GM15510 (cell line): ENCODE measurements at regions not wholly inside any gene's neighbourhood (a gene's known extent, or its start where the extent isn't known, plus 50 kb on each side); places are given as distances from the start of the nearest gene placed in this dataset.

Source experiments
- POLR2A ChIP-seq: IDR thresholded peaks from 3 replicates; pipeline ENCODE4 v1.6.1; 2011; ENCODE audit warnings: borderline replicate concordance; ENCODE audit not compliant: insufficient read length; ENCODE audit errors: extremely low read depth

GRCh38 chr1:110816945-110817344 lies 56.0 kb upstream of the CD53 start:
- no peak for TF ChIP-seq POLR2A

DNA sequence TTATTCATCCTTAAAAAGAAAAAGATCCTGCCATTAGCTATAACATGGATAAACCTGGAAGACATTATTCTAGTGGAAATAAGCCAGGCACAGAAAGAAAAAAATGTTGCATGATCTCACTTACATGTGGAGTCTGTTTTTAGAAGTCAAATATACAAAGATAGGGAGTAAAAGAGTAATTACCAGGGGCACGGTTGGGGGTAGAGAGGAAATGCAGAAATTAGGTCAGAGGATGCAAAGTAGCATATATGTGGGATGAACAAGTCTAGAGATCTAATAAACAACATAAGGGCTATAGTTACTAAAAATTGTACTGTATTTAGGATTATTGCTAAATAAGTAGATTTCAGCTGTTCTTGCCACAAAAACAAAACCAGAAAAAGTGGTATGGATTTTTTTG lies 61.4 kb upstream of the CD53 start:
- no peak for TF ChIP-seq POLR2A

DNA sequence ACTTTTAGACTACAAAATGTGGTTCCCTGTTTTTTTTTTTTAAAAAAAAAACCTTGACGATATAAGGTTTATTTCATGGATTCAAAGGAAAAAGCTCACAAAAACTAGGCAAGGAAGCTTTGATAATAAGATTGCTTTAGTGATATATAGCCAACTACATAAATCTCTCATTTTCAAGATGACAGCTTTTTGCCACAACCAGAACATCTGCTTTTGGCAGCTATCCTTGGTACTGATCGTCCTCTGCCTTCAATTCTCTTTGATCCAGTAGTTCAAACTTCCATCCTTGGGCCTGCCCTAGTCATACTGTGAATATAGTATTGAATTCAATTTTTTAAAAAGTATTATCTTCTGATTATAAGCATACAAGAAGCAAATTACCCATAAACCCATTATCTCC lies 72.9 kb upstream of the CD53 start:
- TF ChIP-seq POLR2A = no peak

DNA sequence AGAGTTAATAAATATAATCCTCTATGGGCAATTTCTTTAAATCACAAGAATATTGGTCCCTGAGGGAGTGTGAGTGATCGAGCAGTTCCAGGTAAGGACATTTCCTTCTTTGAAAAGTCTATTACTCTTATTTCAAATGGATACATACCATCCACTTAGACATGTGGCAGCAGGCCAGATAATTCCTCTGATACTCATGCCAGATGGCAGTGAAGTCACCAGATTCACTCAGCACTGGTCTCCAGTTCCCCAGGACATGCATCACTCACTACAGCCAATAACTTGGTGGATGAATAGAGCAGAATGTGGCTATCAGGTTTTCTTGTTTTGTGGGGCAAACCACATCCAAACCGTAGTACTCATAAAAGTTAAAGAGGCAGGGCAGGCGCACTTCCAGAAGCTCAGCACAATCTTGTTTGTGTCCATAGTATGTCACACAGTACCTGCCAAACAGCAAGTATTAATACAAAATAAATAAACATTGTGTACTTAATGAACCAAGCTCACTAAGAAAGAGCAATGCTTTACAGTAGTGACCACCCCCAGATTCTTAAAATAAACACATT lies 74.2 kb upstream of the CD53 start:
- TF ChIP-seq POLR2A = no peak

DNA sequence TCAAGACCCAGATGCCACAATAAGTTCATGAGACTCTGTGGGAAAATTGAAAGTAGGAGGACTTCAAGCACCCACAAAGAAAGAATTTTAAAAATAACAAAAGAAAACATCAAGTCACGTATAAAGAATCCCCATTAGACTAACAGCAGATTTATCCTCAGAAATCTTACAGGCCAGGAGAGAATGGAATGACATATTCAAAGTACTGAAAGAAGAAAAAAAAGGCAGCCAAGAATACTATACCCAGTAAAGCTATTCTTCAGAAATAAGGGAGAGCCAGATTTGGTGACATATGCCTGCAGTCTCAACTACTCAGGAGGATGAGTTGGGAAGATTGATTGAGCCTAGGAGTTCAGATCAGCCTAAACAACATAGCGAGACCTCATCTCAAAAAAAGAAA lies 84.3 kb upstream of the CD53 start:
- no peak for TF ChIP-seq POLR2A

DNA sequence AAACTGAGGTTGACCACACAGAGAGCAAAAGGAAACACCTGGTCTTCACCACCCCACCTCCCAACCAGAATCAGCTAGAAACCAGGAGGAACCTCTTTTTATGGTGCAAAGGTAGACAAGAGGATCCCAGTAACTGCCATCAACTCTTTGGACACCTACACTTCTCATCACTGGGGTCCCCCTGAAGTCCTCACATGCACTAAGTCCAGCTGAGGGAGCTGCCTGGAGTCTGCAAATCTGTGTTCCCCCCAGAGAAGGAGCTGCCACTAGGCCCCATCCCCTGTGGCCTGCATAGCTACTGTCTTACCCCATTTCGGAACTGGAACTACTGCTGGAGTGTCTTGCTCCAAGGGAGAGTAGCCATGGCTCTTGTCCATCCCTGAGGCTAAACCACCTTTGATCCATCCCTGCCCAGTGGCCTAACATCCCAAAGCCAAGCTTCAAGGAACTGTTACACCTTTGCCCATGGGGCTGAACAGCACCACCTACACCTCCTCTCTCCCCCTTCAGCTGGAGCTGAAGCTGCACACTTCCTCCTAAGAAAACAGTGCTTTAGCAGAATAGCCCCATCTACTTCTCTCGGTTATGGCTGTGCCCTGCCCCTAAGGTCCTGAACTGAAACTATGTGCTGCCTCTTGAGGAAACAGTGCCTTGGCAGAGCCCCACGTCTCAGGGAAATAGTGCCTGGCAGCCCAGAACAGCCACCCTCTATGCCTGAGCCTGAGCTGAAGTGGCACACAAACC lies 85.4 kb upstream of the CD53 start:
- peak; percentile 30 for TF ChIP-seq POLR2A

DNA sequence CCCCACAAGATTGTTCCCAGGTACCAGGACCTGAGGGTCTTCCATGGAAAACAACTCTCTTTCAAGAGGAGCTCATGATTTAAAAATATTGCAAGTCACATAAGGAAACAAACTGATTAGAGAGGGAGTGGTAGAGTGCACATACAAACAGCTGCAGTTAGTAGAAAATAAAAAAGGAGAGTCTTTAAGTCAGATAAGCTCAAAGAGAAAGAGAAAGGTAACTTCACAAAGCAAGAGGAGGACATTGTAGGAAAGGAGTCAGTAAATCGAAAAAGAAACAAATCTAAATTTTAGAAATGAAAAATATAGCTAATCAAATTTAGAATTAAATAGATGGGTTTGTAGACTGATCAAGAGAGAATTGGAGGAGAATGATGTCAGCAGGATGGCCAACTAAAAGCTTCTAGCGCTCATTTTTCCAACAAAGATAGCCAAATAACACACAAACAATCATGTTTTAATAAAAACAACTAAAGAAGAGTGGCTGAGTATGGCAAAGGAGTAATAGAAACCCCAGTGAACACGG lies 86.1 kb upstream of the CD53 start:
- TF ChIP-seq POLR2A = no peak

- TF ChIP-seq POLR2A = no peak
Observed at GRCh38 chr1:110785612-110786011, 87.3 kb upstream of the CD53 start.

DNA sequence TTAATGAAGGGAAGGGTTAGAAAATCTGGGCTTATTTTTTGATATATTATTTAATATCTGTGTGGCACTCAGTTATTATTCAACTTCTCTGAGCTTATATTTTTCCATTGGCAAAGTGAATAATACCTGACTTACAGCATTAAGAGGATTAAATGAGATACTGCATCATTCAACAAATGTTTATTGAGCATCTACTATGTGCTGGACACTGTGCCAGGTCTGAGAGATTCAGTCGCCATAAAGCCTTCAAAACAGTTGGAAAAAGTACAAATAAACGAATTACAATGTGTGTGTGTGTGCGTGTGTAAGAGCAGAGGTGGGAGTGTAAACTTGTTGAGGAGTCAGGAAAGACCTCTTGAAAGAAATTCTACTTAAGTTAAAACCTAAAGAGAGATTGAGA lies 87.9 kb upstream of the CD53 start:
- TF ChIP-seq POLR2A = no peak

DNA sequence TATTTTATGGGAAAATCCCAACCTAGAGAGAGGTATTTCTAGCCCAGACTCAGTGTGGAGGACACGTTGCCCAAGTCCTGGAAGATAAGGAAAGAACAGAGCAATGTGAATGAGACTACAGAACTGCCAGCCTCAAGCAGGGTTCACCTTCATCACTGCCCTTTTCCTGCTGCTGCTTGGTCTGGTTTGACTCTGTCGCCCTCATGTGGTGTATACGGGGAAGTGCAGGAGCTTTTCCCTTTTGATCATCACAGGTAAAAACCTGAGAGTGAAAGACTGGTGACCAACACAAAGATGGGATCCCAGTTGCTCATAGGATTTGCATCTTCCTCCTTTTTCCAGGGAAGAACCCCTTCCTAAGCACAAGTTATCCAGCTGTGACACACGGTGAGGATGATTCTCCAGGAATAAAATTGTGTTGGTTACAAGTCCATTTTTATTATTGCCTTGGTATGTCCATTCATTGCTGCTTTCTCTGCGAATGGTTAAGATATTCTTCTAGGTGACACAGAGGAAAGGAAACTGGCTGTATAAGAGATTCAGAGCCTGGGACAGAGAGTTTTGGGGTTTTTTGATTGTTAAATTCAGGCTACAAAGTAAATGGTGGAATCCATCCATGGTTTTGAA lies 89.5 kb upstream of the CD53 start:
- no peak for TF ChIP-seq POLR2A

DNA sequence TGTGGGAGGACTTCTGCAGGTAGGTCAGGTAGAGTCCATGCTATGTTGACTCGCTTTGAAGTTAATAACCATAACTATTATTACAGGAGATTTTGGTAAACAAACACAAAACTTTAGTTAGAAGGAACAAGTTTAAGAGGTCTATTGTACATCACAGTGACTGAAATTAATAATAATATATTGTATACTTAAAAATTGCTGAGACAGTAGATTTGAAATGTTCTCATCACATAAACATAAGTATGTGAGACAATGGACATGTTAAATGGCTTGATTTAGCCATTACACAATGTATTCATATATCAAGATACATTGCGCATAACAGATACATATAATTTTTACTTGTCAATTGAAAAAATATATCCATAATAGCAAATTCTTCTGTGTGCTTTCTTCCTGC lies 91.4 kb upstream of the CD53 start:
- TF ChIP-seq POLR2A = no peak

- TF ChIP-seq POLR2A = no peak
Observed at GRCh38 chr1:110780600-110781484, 92.1 kb upstream of the CD53 start.

DNA sequence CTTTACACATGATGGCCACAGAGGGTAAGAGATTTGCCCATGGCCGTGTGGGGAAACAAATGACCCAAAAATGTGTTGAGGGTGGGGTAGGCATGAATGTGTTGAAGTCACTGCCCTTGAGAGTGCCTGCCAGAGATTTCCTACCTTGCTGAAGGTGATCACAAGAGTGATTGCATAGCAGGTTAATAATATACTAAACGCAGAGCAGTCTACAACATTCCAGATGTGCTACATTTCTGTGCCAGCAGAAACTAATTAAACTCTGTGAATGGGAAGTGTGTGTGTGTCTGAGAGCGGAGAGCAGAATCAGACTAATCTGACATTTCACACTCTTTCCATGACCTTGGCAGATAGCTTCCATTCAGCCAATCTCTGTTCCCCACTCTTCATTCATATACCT lies 93.3 kb upstream of the CD53 start:
- TF ChIP-seq POLR2A = no peak

GRCh38 chr1:110778821-110779220 lies 94.1 kb upstream of the CD53 start:
- TF ChIP-seq POLR2A = no peak

- no peak for TF ChIP-seq POLR2A
Observed at GRCh38 chr1:110777228-110777627, 95.7 kb upstream of the CD53 start.
